ENCODE measurements at regions not wholly inside any gene's neighbourhood (a gene's known extent, or its start where the extent isn't known, plus 50 kb on each side); places are given as distances from the start of the nearest gene placed in this dataset.

- in situ Hi-C loops (cut with HindIII; ENCODE audit: low pct_unique_long_range_greater_than_20kb, low sequenced_read_pairs): no loop called here
- DNase-seq (ENCODE audit: low read depth, low spot score): no peak
Observed at GRCh38 chr12:66884091-66884490, 205.2 kb upstream of the GRIP1 start.

GRCh38 chr12:66885115-66885875 lies 206.4 kb upstream of the GRIP1 start:
- in situ Hi-C loops (cut with HindIII; ENCODE audit: low pct_unique_long_range_greater_than_20kb, low sequenced_read_pairs): no loop called here
- no peak for DNase-seq (ENCODE audit: low read depth, low spot score)

GRCh38 chr12:66896797-66897196 lies 217.9 kb upstream of the GRIP1 start:
- in situ Hi-C loops (cut with HindIII; ENCODE audit: low pct_unique_long_range_greater_than_20kb, low sequenced_read_pairs): no loop called here

GRCh38 chr12:66898700-66899469 lies 220.0 kb upstream of the GRIP1 start:
- DNase-seq (ENCODE audit: low read depth, low spot score): no peak
- in situ Hi-C loops (cut with HindIII; ENCODE audit: low pct_unique_long_range_greater_than_20kb, low sequenced_read_pairs): no loop called here

More at GRCh38 chr12:66896797-66897196, 217.9 kb upstream of the GRIP1 start:
- DNase-seq (ENCODE audit: low read depth, low spot score): no peak

GRCh38 chr12:66899588-66899987 lies 220.7 kb upstream of the GRIP1 start:
- in situ Hi-C loops (cut with HindIII; ENCODE audit: low pct_unique_long_range_greater_than_20kb, low sequenced_read_pairs): no loop called here
- DNase-seq (ENCODE audit: low read depth, low spot score): no peak

GRCh38 chr12:66900616-66901015 lies 221.7 kb upstream of the GRIP1 start:
- in situ Hi-C loops (cut with HindIII; ENCODE audit: low pct_unique_long_range_greater_than_20kb, low sequenced_read_pairs): no loop called here

GRCh38 chr12:66901138-66901932 lies 222.5 kb upstream of the GRIP1 start:
- in situ Hi-C loops (cut with HindIII; ENCODE audit: low pct_unique_long_range_greater_than_20kb, low sequenced_read_pairs): no loop called here
- no peak for DNase-seq (ENCODE audit: low read depth, low spot score)

More at GRCh38 chr12:66900616-66901015, 221.7 kb upstream of the GRIP1 start:
- DNase-seq (ENCODE audit: low read depth, low spot score): no peak

GRCh38 chr12:66902020-66902419 lies 223.1 kb upstream of the GRIP1 start:
- in situ Hi-C loops (cut with HindIII; ENCODE audit: low pct_unique_long_range_greater_than_20kb, low sequenced_read_pairs): no loop called here
- DNase-seq (ENCODE audit: low read depth, low spot score): no peak

GRCh38 chr12:66903782-66904396 lies 225.0 kb upstream of the GRIP1 start:
- DNase-seq (ENCODE audit: low read depth, low spot score): peak; percentile 15
- in situ Hi-C loops (cut with HindIII; ENCODE audit: low pct_unique_long_range_greater_than_20kb, low sequenced_read_pairs): no loop called here

GRCh38 chr12:66905201-66905600 lies 226.3 kb upstream of the GRIP1 start:
- in situ Hi-C loops (cut with HindIII; ENCODE audit: low pct_unique_long_range_greater_than_20kb, low sequenced_read_pairs): no loop called here
- DNase-seq (ENCODE audit: low read depth, low spot score): no peak

GRCh38 chr12:66910366-66910974 lies 231.6 kb upstream of the GRIP1 start:
- in situ Hi-C loops (cut with HindIII; ENCODE audit: low pct_unique_long_range_greater_than_20kb, low sequenced_read_pairs): no loop called here

GRCh38 chr12:66915306-66915904 lies 236.5 kb upstream of the GRIP1 start:
- in situ Hi-C loops (cut with HindIII; ENCODE audit: low pct_unique_long_range_greater_than_20kb, low sequenced_read_pairs): no loop called here
- DNase-seq (ENCODE audit: low read depth, low spot score): no peak

More at GRCh38 chr12:66910366-66910974, 231.6 kb upstream of the GRIP1 start:
- no peak for DNase-seq (ENCODE audit: low read depth, low spot score)

GRCh38 chr12:66916189-66916588 lies 237.3 kb upstream of the GRIP1 start:
- DNase-seq (ENCODE audit: low read depth, low spot score): no peak
- in situ Hi-C loops (cut with HindIII; ENCODE audit: low pct_unique_long_range_greater_than_20kb, low sequenced_read_pairs): no loop called here

- in situ Hi-C loops (cut with HindIII; ENCODE audit: low pct_unique_long_range_greater_than_20kb, low sequenced_read_pairs): no loop called here
- no peak for DNase-seq (ENCODE audit: low read depth, low spot score)
Observed at GRCh38 chr12:66919466-66919865, 240.6 kb upstream of the GRIP1 start.

- in situ Hi-C loops (cut with HindIII; ENCODE audit: low pct_unique_long_range_greater_than_20kb, low sequenced_read_pairs): no loop called here
- no peak for DNase-seq (ENCODE audit: low read depth, low spot score)
Observed at GRCh38 chr12:66920205-66920604, 241.3 kb upstream of the GRIP1 start.

GRCh38 chr12:66921151-66921550 lies 242.3 kb upstream of the GRIP1 start:
- in situ Hi-C loops (cut with HindIII; ENCODE audit: low pct_unique_long_range_greater_than_20kb, low sequenced_read_pairs): no loop called here
- DNase-seq (ENCODE audit: low read depth, low spot score): no peak

GRCh38 chr12:66925083-66925482 lies 246.2 kb upstream of the GRIP1 start:
- DNase-seq (ENCODE audit: low read depth, low spot score): no peak
- in situ Hi-C loops (cut with HindIII; ENCODE audit: low pct_unique_long_range_greater_than_20kb, low sequenced_read_pairs): no loop called here

All from SK-MEL-5 (cell line).